Gastrocnemius medialis (tissue), 4 donors: ENCODE measurements at regions not wholly inside any gene's neighbourhood (a gene's known extent, or its start where the extent isn't known, plus 50 kb on each side); places are given as distances from the start of the nearest gene placed in this dataset.

Source experiments
- ATAC-seq, 2 donors: fragments of 150-250 bp; one replicate each; pipeline ENCODE4 v1.9.1; 2016
- DNase-seq, 2 donors: peaks; one replicate each; pipeline ENCODE4 v3.0.0-alpha.2; 2019
- H3K27ac ChIP-seq, 4 donors: fragments of 200-600 bp; sonication (generic); 1 replicate in 1 of 4; 2 replicates in 3 of 4; pipeline ENCODE4 v1.5.1; 2016 to 2018; ENCODE audit warnings: mild to moderate bottlenecking in 2 of 4, moderate library complexity in 1 of 4
- H3K27me3 ChIP-seq, 3 donors: fragments of 200-600 bp; sonication (generic) in 2 of 3; 1 replicate in 1 of 3; 2 replicates in 2 of 3; pipeline versions ENCODE4 v1.5.1 to v1.6.0; 2016 to 2019; ENCODE audit warnings: mild to moderate bottlenecking in 1 of 3, moderate library complexity in 1 of 3
- H3K36me3 ChIP-seq, 2 donors: fragments of 200-600 bp; sonication (generic) in 1 of 2; one replicate each; pipeline ENCODE4 v1.5.1; 2017 to 2018
- H3K4me1 ChIP-seq, 2 donors: fragments of 200-600 bp; sonication (generic) in 1 of 2; one replicate each; pipeline ENCODE4 v1.5.1; 2016 to 2017; ENCODE audit warnings: mild to moderate bottlenecking in 2 of 2
- H3K4me3 ChIP-seq, 4 donors: fragments of 200-600 bp; sonication (generic) in 3 of 4; 1 replicate in 1 of 4; 2 replicates in 3 of 4; pipeline ENCODE4 v1.5.1; 2016 to 2019; ENCODE audit warnings: mild to moderate bottlenecking in 2 of 4
- H3K9me3 ChIP-seq, 3 donors: fragments of 200-600 bp; sonication (generic) in 2 of 3; 1 replicate in 1 of 3; 2 replicates in 2 of 3; pipeline ENCODE4 v1.5.1; 2016 to 2019
- CTCF ChIP-seq, 5 experiments: fragments of 450-650 bp in 3 of 5; fragments of 200-600 bp in 2 of 5; sonication (generic) in 2 of 5; IDR thresholded peaks in 4 of 5; conservative IDR thresholded peaks in 1 of 5; 1 replicate in 4 of 5; 2 replicates in 1 of 5; pipeline ENCODE4 v1.5.1; 2016 to 2019; ENCODE audit warnings: antibody characterized with exemption in 5 of 5, mild to moderate bottlenecking in 3 of 5, moderate library complexity in 3 of 5
- POLR2A ChIP-seq, 2 donors: fragments of 450-650 bp; IDR thresholded peaks; one replicate each; pipeline ENCODE4 v1.6.1; 2017; ENCODE audit warnings: antibody characterized with exemption in 2 of 2, mild to moderate bottlenecking in 2 of 2, moderate library complexity in 2 of 2
- in situ Hi-C, 4 donors: fragments of 200-750 bp; cut with MboI; loops; one replicate each; pipeline versions ENCODE4 v1.15.0 to v1.8.0; 2017; ENCODE audit warnings: low sequenced_read_pairs in 4 of 4
- intact Hi-C: fragments of 100-400 bp; cut with DNase I; formaldehyde crosslinking; loops from one replicate; pipeline ENCODE4 v1.15.1; 2023; ENCODE audit warnings: low total_unique reads

DNA sequence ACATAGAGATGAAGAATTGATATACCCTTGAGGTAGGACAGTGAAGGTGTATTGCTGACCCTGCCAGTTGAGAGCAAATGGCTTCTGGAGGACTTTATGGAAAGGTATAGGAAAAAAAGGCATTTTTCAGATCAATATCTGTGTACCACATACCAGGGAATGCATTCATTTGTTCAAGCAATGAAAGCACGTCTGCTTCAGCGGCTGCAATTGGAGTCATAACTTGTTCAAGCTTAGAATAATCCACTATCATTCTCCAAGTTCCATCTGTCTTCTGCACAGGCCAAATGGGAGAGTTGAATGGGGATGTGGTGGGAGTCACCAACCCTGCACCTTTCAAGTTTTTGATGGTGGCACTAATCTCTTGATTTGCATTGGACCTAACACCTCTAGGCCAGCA lies 249.6 kb upstream of the PTER start:
- Histone ChIP-seq H3K27ac (no peak overlapping the region), H3K27me3 (no peaks in the 10 kb centered on the region), H3K4me1 (peaks cover 0 to 3% of the 10 kb centered on the region in 2 donors), H3K9me3 (no peaks in the 10 kb centered on the region), H3K36me3 (no peaks in the 10 kb centered on the region), H3K4me3 (no peak overlapping the region)
- in situ Hi-C loops (no loop called here), intact Hi-C loops (no loop called here)
- ATAC-seq (no peak), DNase-seq (no peak)
- TF ChIP-seq CTCF (IDR thresholded peaks at IDR 0.05 in 4 of 5, conservative IDR thresholded peaks at IDR 0.05 in 1 of 5): no peak
- TF ChIP-seq POLR2A (IDR thresholded peaks at IDR 0.05): no peak

- intact Hi-C loops (no loop called here), in situ Hi-C loops (no loop called here)
- DNase-seq: no peak
- no peaks in the 10 kb centered on the region for H3K9me3 ChIP-seq
- no peaks in the 10 kb centered on the region for H3K4me1 ChIP-seq
- TF ChIP-seq CTCF (IDR thresholded peaks at IDR 0.05 in 4 of 5, conservative IDR thresholded peaks at IDR 0.05 in 1 of 5): no peak
- no peak for TF ChIP-seq POLR2A (IDR thresholded peaks at IDR 0.05)
- no peaks in the 10 kb centered on the region for H3K27me3 ChIP-seq
- ATAC-seq: no peak
- H3K4me3 ChIP-seq: no peak overlapping the region
- no peak overlapping the region for H3K27ac ChIP-seq
- H3K36me3 ChIP-seq: no peaks in the 10 kb centered on the region
These were observed 244.5 kb upstream of the PTER start for GRCh38 chr10:16192337-16192736.

DNA sequence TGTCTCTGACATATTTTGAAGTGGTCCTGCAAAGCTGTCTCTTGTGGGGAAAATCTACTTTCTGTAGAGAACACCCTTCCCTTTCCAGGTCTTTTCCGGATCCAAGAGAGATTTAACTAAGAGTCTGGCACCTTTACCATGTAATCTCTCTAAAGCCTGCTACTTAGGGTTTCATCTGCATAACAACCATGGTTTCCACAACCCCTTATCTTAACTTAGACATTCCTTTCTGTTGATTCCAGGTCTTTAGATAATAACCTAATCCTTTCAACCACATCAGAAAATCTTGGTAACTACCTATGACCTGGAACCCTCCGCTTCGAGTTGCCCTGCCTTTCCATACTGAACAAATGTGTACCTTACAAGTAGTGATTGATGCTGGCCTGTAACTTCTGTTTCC lies 243.6 kb upstream of the PTER start:
- in situ Hi-C loops (no loop called here), intact Hi-C loops (no loop called here)
- no peak for ATAC-seq

GRCh38 chr10:16195178-16195769 lies 241.5 kb upstream of the PTER start:
- H3K4me3 ChIP-seq: no peak overlapping the region
- no peak overlapping the region for H3K27ac ChIP-seq
- intact Hi-C loops (no loop called here), in situ Hi-C loops (no loop called here)
- DNase-seq: no peak
- H3K9me3 ChIP-seq: no peaks in the 10 kb centered on the region
- H3K36me3 ChIP-seq: no peaks in the 10 kb centered on the region
- ATAC-seq: no peak
- TF ChIP-seq CTCF (IDR thresholded peaks at IDR 0.05 in 4 of 5, conservative IDR thresholded peaks at IDR 0.05 in 1 of 5) (no peak), POLR2A (IDR thresholded peaks at IDR 0.05) (no peak)
- H3K4me1 ChIP-seq: no peaks in the 10 kb centered on the region
- H3K27me3 ChIP-seq: no peaks in the 10 kb centered on the region

More for the DNA sequence above, 243.6 kb upstream of the PTER start:
- H3K9me3 ChIP-seq: no peaks in the 10 kb centered on the region
- no peak for TF ChIP-seq POLR2A (IDR thresholded peaks at IDR 0.05)
- no peak for TF ChIP-seq CTCF (IDR thresholded peaks at IDR 0.05 in 4 of 5, conservative IDR thresholded peaks at IDR 0.05 in 1 of 5)
- DNase-seq: no peak
- H3K27ac ChIP-seq: no peak overlapping the region
- H3K4me1 ChIP-seq: no peaks in the 10 kb centered on the region
- H3K27me3 ChIP-seq: no peaks in the 10 kb centered on the region
- no peaks in the 10 kb centered on the region for H3K36me3 ChIP-seq
- H3K4me3 ChIP-seq: no peak overlapping the region

- H3K27ac ChIP-seq: no peak overlapping the region
- H3K36me3 ChIP-seq: no peaks in the 10 kb centered on the region
- in situ Hi-C loops: no loop called here
- TF ChIP-seq POLR2A (IDR thresholded peaks at IDR 0.05) (no peak), CTCF (IDR thresholded peaks at IDR 0.05 in 4 of 5, conservative IDR thresholded peaks at IDR 0.05 in 1 of 5) (no peak)
- no peak overlapping the region for H3K4me3 ChIP-seq
- DNase-seq (no peak), ATAC-seq (no peak)
- H3K9me3 ChIP-seq: no peaks in the 10 kb centered on the region
- H3K4me1 ChIP-seq: no peaks in the 10 kb centered on the region
- no peaks in the 10 kb centered on the region for H3K27me3 ChIP-seq
- intact Hi-C loops: no loop called here
These were observed 240.9 kb upstream of the PTER start for GRCh38 chr10:16195894-16196293.
